TTC549 (cell line): ENCODE measurements at regions not wholly inside any gene's neighbourhood (a gene's known extent, or its start where the extent isn't known, plus 50 kb on each side); places are given as distances from the start of the nearest gene placed in this dataset.

Source experiments
- FAIRE-seq: peaks from 2 replicates; lab custom pipeline; 2012; peaks lifted over from hg19 to GRCh38; lab: Jason Lieb, UNC

- no peak for FAIRE-seq
Observed at GRCh38 chr16:51655249-51655648, 504.2 kb upstream of the SALL1 start.

DNA sequence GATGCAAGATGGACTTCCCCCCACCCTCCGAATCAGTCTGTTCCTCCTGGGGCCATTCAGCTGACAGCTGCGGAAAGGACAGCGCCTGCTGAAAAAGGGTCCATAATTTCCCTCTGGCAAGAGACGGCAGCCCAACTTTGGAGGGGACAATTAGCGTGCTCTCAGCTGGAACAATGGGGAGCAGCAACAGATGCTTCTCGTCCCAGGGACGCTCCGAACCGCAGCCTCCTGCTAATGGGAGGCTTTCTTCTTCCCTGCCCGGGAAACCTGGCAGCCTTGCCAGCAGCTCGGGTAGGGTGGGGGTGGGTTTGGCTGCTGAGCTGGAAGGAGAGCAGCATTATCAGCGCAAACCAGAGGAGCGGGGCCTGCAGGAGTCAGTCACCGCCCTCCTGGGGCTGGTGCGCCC is 500.0 kb upstream of the SALL1 start:
- no peak for FAIRE-seq

DNA sequence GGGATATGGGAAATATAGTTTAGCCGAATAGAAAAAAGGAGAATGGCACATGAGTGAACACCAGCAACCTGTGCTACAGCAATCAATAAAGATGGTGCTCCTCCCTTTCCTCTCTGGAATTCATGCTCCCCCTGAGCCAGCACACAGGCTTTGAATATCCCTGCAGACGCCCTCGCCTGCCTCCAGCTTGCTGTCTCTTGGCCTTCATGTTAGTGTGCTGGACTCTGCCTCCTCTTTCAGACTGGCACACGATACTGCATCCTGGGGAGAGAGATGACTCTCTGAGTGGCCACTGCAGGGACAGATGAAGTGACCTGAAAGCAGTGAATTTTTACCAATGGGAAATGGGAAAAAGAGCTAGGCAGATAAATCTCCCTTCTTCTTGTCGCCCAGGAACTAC is 498.6 kb upstream of the SALL1 start:
- no peak for FAIRE-seq

- no peak for FAIRE-seq
Observed at GRCh38 chr16:51648526-51648925, 497.5 kb upstream of the SALL1 start.

- FAIRE-seq, result no peak
Observed at GRCh38 chr16:51641191-51641765, 490.2 kb upstream of the SALL1 start.

DNA sequence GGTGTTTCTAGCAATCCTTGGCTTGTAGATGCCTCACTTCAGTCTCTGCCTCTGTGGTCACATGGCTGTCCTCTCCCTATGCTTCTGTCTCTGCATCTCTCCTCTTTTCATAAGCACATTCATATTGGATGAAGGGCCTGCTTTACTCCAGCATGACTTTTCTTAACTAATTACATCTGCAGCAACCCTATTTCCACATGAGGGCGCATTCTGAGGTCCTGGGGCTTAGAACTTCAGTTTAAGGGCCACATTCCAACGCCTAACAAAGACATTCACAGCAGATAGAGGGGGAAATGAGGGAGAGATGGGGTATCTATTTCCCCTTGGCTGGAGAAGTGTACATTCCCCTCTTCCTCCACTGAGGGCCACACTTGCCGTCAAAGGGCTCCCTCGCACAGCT is 489.1 kb upstream of the SALL1 start:
- no peak for FAIRE-seq

- FAIRE-seq, result no peak
Observed at GRCh38 chr16:51638339-51639135, 487.5 kb upstream of the SALL1 start.

- no peak for FAIRE-seq
Observed at GRCh38 chr16:51637770-51638094, 486.7 kb upstream of the SALL1 start.

GRCh38 chr16:51636920-51637769 is 486.1 kb upstream of the SALL1 start:
- FAIRE-seq, result no peak

GRCh38 chr16:51635181-51635580 is 484.1 kb upstream of the SALL1 start:
- no peak for FAIRE-seq

- FAIRE-seq, result no peak
Observed at GRCh38 chr16:51630076-51630475, 479.0 kb upstream of the SALL1 start.

DNA sequence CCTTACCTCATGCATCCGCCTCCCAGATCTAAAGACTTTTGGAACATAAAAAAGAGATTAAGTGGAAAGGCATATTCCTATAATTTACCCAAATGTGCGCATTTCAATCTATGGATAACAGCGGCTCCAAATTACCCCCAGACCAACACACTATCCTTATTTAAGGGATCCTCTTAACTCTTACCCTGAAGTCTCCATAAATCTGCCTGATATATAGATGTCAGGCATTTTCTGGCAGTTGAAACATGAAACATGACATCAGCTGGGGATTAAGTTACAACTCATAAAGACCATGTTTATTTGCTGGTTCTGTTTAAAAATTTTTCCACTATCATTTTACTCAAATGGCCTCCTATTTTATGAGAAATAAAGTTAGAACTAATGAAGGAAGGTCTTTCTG is 478.5 kb upstream of the SALL1 start:
- FAIRE-seq, result no peak

GRCh38 chr16:51624080-51624775 is 473.2 kb upstream of the SALL1 start:
- no peak for FAIRE-seq

DNA sequence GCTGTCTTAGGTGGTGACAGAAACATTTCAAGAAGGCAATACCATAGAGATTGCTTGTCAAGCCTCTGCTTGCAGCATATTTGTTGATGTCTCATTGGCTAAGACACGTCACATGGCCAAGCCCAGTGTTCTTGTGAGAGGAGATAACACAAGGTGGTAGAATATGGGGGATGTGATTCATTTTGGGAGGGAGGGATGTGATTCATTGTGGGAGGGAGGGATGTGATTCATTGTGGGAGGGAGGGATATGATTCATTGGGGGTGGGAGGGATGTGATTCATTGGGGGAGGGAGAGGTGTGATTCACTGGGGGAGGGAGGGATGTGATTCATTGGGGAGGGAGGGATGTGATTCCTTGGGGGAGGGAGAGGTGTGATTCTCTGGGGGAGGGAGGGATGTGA is 470.5 kb upstream of the SALL1 start:
- no peak for FAIRE-seq

- no peak for FAIRE-seq
Observed at GRCh38 chr16:51615141-51615540, 464.1 kb upstream of the SALL1 start.

DNA sequence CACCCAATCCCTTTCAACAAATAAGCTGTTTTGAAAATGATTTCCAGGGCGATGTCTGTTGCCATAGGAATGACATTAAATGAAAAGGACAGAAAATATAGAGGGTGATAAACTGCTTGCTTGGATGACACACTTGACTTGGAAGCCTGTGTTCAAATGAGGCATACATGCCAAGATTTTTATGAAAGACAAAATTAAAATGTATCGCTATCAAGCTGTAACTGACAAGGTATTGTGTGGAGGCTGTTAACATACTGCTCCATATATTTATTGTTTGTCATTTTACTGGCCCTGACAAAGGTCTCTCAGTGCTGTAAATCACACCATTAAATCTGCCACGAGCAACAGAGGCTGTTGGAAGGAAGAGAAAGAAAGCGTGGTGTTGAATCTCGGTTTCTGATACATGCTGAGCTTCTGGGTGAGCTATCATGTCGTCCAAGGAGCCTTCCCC is 456.2 kb upstream of the SALL1 start:
- FAIRE-seq, result no peak

DNA sequence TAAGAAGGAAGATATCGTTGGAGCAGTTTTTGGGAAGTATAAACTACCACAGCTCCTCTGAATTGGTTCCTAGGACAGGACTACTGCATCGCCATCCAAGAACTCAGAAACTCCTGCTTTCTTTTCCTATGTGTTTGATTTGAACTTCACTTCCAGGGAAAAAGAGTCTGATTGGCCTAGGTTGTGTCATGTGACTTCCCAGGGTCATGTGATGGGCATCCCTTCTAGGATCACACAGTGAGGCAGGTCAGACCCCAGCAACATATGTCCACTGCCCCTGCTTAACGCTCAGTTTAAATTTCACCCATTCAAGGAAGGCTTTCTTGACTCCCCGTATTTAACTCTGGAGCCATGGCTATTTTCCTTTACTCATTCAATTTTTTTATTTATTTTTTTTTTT is 445.2 kb upstream of the SALL1 start:
- FAIRE-seq, result no peak

- FAIRE-seq, result no peak
Observed at GRCh38 chr16:51592535-51593300, 441.6 kb upstream of the SALL1 start.

GRCh38 chr16:51592001-51592501 is 441.0 kb upstream of the SALL1 start:
- FAIRE-seq, result no peak

DNA sequence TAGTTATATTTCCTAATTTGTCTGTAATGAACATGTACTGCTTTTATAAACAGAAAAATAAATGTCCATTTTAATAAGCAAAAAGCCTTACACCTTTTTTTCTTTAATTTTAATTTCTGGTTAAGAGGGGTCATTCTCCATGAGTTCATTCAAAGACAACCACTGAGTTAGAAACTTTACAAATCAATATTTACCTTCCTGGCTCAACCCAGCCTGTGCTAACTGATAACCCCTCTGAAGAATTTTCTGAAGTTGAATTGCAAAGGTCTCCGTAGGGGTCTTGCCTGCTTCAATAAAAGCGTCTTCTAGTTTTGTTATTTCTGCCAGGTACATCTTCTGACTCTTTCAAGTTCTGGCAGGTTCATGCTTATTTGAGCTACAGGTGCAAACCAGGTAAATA is 440.4 kb upstream of the SALL1 start:
- FAIRE-seq, result no peak

DNA sequence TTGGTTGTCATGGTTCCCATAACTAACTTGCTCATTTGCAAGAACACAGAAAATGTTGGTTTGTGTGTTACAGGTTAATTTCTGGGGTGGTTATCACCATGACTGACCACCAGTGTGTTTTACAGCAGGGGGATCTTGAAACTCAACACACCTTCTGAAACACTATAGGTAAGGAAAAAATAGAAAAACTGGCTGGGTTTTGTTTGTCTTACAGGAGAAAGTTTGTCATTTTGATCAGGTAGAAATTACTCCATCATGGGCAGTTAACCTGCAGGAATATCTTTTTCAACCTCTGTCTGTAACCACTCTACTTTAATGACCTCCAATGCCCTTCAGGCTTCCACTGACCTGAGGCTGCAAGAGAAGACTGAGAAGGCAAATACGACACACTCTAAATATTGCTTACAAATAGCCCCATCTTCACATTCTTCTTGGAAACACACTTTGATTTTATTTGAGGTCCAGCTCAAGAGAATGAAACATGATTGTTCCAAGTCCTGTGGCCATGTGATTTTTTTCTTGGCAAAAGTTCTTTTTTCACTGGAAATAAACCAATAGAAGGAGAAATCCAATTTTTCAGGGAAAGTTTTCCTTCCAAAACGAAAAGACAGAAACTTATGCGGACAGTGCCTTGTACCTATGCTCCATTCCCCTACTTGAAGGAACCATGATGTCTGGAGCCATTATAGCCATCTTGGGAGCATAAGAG is 428.7 kb upstream of the SALL1 start:
- FAIRE-seq, result no peak
